Spleen (tissue), 7 donors: ENCODE measurements at regions not wholly inside any gene's neighbourhood (a gene's known extent, or its start where the extent isn't known, plus 50 kb on each side); places are given as distances from the start of the nearest gene placed in this dataset.
"Not testable (repeated sequence)": the region's sequence is repeated elsewhere in the genome, so short reads cannot be mapped to it uniquely, and the experiment has no call there.

ENCODE experiments used
- CTCF ChIP-seq, 11 experiments: fragments of 200-600 bp in 7 of 11; fragments of 450-650 bp in 4 of 11; sonication (generic) in 4 of 11; IDR thresholded peaks in 8 of 11; conservative IDR thresholded peaks in 3 of 11; 1 replicate in 7 of 11; 2 replicates in 4 of 11; pipeline versions ENCODE4 v1.4.0 to v1.8.0; 2016 to 2021; ENCODE audit warnings: antibody characterized with exemption in 11 of 11, inconsistent platforms in 4 of 11, mild to moderate bottlenecking in 1 of 11
- POLR2AphosphoS5 ChIP-seq, 3 donors: sonication (generic); formaldehyde crosslinking; IDR thresholded peaks; one replicate each; pipeline ENCODE4 v1.5.1; 2017; ENCODE audit warnings: antibody characterized with exemption in 3 of 3
- donor health status: DM: no; HTN: no; CAD: no; lungs with moderate emphysema.
- donor health status: DM: no; HTN: no; CAD: no.
- donor health status: DM: no; HTN: no; CAD: no.

GRCh38 chr2:38451778-38452177 lies 74.7 kb upstream of the ATL2 start:
- not testable (repeated sequence) for TF ChIP-seq CTCF (IDR thresholded peaks at IDR 0.05 in 8 of 11, conservative IDR thresholded peaks at IDR 0.05 in 3 of 11); POLR2AphosphoS5 (IDR thresholded peaks at IDR 0.05)
